ENCODE measurements at regions not wholly inside any gene's neighbourhood (a gene's known extent, or its start where the extent isn't known, plus 50 kb on each side); places are given as distances from the start of the nearest gene placed in this dataset.

- FAIRE-seq (no peak), DNase-seq (ENCODE audit: insufficient read length, low spot score) (no peak)
- no peak for TF ChIP-seq CTCF (IDR thresholded peaks at IDR 0.05; ENCODE audit: insufficient read depth, missing control alignments)
Observed at GRCh38 chr13:99827011-99827772, 144.4 kb downstream of the ZIC5 start.

- no peak for FAIRE-seq
- DNase-seq (ENCODE audit: insufficient read length, low spot score), result no peak
- no peak for TF ChIP-seq CTCF (IDR thresholded peaks at IDR 0.05; ENCODE audit: insufficient read depth, missing control alignments)
Observed at GRCh38 chr13:99823961-99824360, 147.6 kb downstream of the ZIC5 start.

GRCh38 chr13:99822820-99823219 lies 148.7 kb downstream of the ZIC5 start:
- no peak for FAIRE-seq
- TF ChIP-seq CTCF (IDR thresholded peaks at IDR 0.05; ENCODE audit: insufficient read depth, missing control alignments), result no peak

GRCh38 chr13:99821741-99822140 lies 149.8 kb downstream of the ZIC5 start:
- DNase-seq (ENCODE audit: insufficient read length, low spot score), result no peak
- TF ChIP-seq CTCF (IDR thresholded peaks at IDR 0.05; ENCODE audit: insufficient read depth, missing control alignments), result no peak
- FAIRE-seq, result no peak

More at GRCh38 chr13:99822820-99823219, 148.7 kb downstream of the ZIC5 start:
- no peak for DNase-seq (ENCODE audit: insufficient read length, low spot score)

- TF ChIP-seq CTCF (IDR thresholded peaks at IDR 0.05; ENCODE audit: insufficient read depth, missing control alignments), result no peak
- DNase-seq (ENCODE audit: insufficient read length, low spot score) (no peak), FAIRE-seq (no peak)
Observed at GRCh38 chr13:99819967-99820366, 151.6 kb downstream of the ZIC5 start.

GRCh38 chr13:99816321-99816720 lies 155.2 kb downstream of the ZIC5 start:
- no peak for TF ChIP-seq CTCF (IDR thresholded peaks at IDR 0.05; ENCODE audit: insufficient read depth, missing control alignments)
- no peak for FAIRE-seq
- no peak for DNase-seq (ENCODE audit: insufficient read length, low spot score)

- FAIRE-seq (no peak), DNase-seq (ENCODE audit: insufficient read length, low spot score) (no peak)
- TF ChIP-seq CTCF (IDR thresholded peaks at IDR 0.05; ENCODE audit: insufficient read depth, missing control alignments), result no peak
Observed at GRCh38 chr13:99813336-99814095, 158.1 kb downstream of the ZIC5 start.
